ENCODE measurements at regions not wholly inside any gene's neighbourhood (a gene's known extent, or its start where the extent isn't known, plus 50 kb on each side); places are given as distances from the start of the nearest gene placed in this dataset.

- TF ChIP-seq PATZ1 (CRISPR knock-in tag; IDR thresholded peaks at IDR 0.05; ENCODE audit: borderline replicate concordance), result no peak
- no peak for TF ChIP-seq ZFP30 (CRISPR knock-in tag; IDR thresholded peaks at IDR 0.05)
- no peak for TF ChIP-seq ZNF8 (CRISPR knock-in tag; IDR thresholded peaks at IDR 0.05)
- TF ChIP-seq ZNF70 (CRISPR knock-in tag; IDR thresholded peaks at IDR 0.05), result no peak
- TF ChIP-seq CREB5 (CRISPR knock-in tag; IDR thresholded peaks at IDR 0.05; ENCODE audit: low read depth), result no peak
- TF ChIP-seq ZNF565 (CRISPR knock-in tag; conservative IDR thresholded peaks at IDR 0.05; ENCODE audit: low read depth), result no peak
- no peak for TF ChIP-seq CSDC2 (CRISPR knock-in tag; IDR thresholded peaks at IDR 0.05)
- TF ChIP-seq ARNTL (CRISPR knock-in tag; IDR thresholded peaks at IDR 0.05; ENCODE audit: borderline replicate concordance, low read depth), result no peak
- TF ChIP-seq GLIS3 (CRISPR knock-in tag; IDR thresholded peaks at IDR 0.05), result no peak
- TF ChIP-seq PPARA (CRISPR knock-in tag; IDR thresholded peaks at IDR 0.05; ENCODE audit: borderline replicate concordance), result no peak
Measured at GRCh38 chr1:199160521-199161318, 521.9 kb downstream of the PTPRC start.
